Stomach (tissue), 8 donors: ENCODE measurements at regions not wholly inside any gene's neighbourhood (a gene's known extent, or its start where the extent isn't known, plus 50 kb on each side); places are given as distances from the start of the nearest gene placed in this dataset.

Experiments used
- DNase-seq, 2 donors: peaks; one replicate each; pipeline versions ENCODE4 v3.0.0 to v3.0.0-alpha.2; 2013 to 2019
- H3K27ac ChIP-seq, 5 donors: fragments of 200-600 bp in 4 of 5; sonication (generic) in 4 of 5; one replicate each; pipeline ENCODE4 v1.5.1; 2013 to 2019; ENCODE audit warnings: mild to moderate bottlenecking in 1 of 5, moderate library complexity in 1 of 5
- H3K27me3 ChIP-seq, 3 donors: fragments of 200-600 bp; sonication (generic); one replicate each; pipeline ENCODE4 v1.5.1; 2017 to 2019; ENCODE audit warnings: mixed run types in 1 of 3
- H3K36me3 ChIP-seq, 4 donors: fragments of 200-600 bp; sonication (generic); 1 replicate in 3 of 4; 2 replicates in 1 of 4; pipeline ENCODE4 v1.5.1; 2016 to 2019
- H3K4me1 ChIP-seq, 4 donors: fragments of 200-600 bp; sonication (generic); one replicate each; pipeline ENCODE4 v1.5.1; 2016 to 2019
- H3K4me3 ChIP-seq, 4 donors: fragments of 200-600 bp; sonication (generic) in 3 of 4; one replicate each; pipeline ENCODE4 v1.5.1; 2016 to 2019; ENCODE audit warnings: mild to moderate bottlenecking in 1 of 4
- H3K9me3 ChIP-seq, 4 donors: fragments of 200-600 bp; sonication (generic); one replicate each; pipeline ENCODE4 v1.5.1; 2016 to 2019
- EP300 ChIP-seq: sonication (generic); formaldehyde crosslinking; IDR thresholded peaks from one replicate; pipeline ENCODE4 v1.6.1; 2017; ENCODE audit warnings: antibody characterized with exemption
- POLR2A ChIP-seq, 4 donors: fragments of 450-650 bp; IDR thresholded peaks; one replicate each; pipeline ENCODE4 v1.6.1; 2016; ENCODE audit warnings: antibody characterized with exemption in 4 of 4, control low read depth in 2 of 4, mild to moderate bottlenecking in 1 of 4, moderate library complexity in 1 of 4
- POLR2AphosphoS5 ChIP-seq, 3 donors: sonication (generic); formaldehyde crosslinking; IDR thresholded peaks; one replicate each; pipeline ENCODE4 v1.6.1; 2016; ENCODE audit warnings: antibody characterized with exemption in 3 of 3
- WGBS, 5 donors: extraction: QIAGEN DNeasy Blood & Tissue Kit in 3 of 5; methylation state at CpG; one replicate each; pipeline versions ENCODE4 v1.1.5 to v1.1.7; 2013 to 2018; 5-methylcytosine and 5-hydroxymethylcytosine counted together
- intact Hi-C: fragments of 100-400 bp; cut with DNase I; formaldehyde crosslinking; loops from one replicate; pipeline ENCODE4 v1.15.1; 2023; ENCODE audit warnings: low total_unique reads
- TF ChIP-seq, protein P1 (sequence below), 7 experiments: fragments of 450-650 bp in 4 of 7; fragments of 200-600 bp in 3 of 7; sonication (generic) in 3 of 7; IDR thresholded peaks; one replicate each; pipeline ENCODE4 v1.5.1; 2016 to 2019; ENCODE audit warnings: antibody characterized with exemption in 7 of 7, control low read depth in 2 of 7, mild to moderate bottlenecking in 1 of 7
- donor health status: healthy with polysubstance abuse.
- donor health status: Bipolar disorder and iron deficiency.
- donor health status: healthy.

DNA sequence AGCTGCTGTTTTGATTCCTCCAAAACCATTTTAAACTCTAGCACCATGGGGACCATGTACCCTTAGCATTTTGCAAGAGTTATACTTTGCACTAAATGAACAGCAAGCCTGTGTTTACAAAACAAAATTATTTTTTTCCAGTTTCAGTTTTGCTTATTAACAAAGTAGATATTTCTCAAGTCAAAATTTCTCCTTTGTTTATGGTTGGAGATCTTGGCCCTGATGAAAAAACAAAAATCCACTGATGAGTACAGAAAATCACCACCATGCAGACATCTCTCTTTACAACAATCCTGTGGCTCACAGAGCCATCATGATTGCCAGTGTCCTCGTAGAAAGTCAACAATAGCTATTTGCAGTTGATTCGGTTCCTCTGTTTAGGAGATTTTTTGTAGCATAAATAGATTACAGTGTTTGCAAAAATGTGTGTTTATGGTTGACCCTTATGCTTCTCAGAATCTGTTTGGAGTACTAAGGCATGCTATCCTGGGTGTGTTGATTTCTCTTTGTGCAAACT is 201.1 kb upstream of the NUDT4 start:
- peak overlapping the region in 3 of 5 donors; percentile 66 to 81 (median 73) for H3K27ac ChIP-seq
- no peaks in the 10 kb centered on the region for H3K27me3 ChIP-seq
- TF ChIP-seq POLR2A (IDR thresholded peaks at IDR 0.05) (no peak), EP300 (no peak), POLR2AphosphoS5 (IDR thresholded peaks at IDR 0.05) (no peak)
- TF ChIP-seq, protein P1, sequence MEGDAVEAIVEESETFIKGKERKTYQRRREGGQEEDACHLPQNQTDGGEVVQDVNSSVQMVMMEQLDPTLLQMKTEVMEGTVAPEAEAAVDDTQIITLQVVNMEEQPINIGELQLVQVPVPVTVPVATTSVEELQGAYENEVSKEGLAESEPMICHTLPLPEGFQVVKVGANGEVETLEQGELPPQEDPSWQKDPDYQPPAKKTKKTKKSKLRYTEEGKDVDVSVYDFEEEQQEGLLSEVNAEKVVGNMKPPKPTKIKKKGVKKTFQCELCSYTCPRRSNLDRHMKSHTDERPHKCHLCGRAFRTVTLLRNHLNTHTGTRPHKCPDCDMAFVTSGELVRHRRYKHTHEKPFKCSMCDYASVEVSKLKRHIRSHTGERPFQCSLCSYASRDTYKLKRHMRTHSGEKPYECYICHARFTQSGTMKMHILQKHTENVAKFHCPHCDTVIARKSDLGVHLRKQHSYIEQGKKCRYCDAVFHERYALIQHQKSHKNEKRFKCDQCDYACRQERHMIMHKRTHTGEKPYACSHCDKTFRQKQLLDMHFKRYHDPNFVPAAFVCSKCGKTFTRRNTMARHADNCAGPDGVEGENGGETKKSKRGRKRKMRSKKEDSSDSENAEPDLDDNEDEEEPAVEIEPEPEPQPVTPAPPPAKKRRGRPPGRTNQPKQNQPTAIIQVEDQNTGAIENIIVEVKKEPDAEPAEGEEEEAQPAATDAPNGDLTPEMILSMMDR (IDR thresholded peaks at IDR 0.05), result no peak
- no peak overlapping the region for H3K4me3 ChIP-seq
- H3K36me3 ChIP-seq, result no peaks in the 10 kb centered on the region
- 10 to 42% (median 21%) methylated on average over 2 of the region's 2 CpGs for WGBS, 5 donors
- H3K4me1 ChIP-seq, result peaks cover 4 to 45% (median 26%) of the 10 kb centered on the region in 4 donors
- intact Hi-C loops, result no loop called here
- DNase-seq, result no peak
- H3K9me3 ChIP-seq, result no peaks in the 10 kb centered on the region

DNA sequence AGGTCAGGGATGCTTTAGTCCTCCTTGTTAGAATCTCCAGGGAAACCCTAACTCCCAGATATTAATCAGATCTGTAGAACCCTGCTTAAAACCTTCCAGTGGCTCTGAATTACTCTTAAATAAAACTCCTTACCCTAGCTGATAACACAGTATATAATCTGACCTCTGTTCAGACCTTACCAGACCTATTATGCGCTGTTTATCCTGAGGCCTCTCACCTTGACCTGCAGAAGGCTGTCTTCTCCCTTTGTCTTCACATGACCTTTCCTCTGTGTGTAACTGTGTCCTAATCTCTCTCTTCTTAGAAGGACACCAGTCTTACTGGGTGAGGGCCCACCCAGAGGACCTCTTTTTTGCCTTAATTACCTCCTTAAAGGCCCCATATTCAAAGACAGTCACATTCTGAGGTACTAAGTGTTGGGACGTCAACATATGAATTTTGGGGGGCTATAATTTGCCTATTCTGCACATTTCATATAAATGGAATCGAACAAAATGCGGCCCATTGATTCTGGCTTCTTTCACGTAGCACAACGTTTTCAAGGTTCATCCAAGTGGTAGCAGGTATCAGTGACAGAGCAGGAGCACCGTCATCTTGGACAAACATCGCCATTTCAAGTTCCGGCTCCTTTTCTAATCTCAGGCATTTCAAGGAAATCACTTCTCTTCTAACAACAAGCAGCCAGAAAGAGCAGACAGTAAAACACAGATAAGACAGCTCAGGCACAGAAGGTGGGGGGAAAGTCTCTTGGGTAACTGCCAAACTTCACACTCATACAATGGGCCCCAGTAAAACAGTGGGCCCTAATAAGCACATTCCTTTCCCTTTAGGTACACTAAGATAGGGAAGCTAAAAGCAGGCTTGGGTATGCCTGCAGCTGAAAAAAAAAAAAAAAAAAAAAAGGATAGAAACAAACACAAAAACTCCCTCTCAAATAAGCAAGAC is 200.2 kb upstream of the NUDT4 start:
- DNase-seq, result peak in 1 of 2 donors; percentile 42
- 57 to 74% (median 64%) methylated on average over 9 of the region's 9 CpGs for WGBS, 5 donors
- TF ChIP-seq POLR2AphosphoS5 (IDR thresholded peaks at IDR 0.05) (no peak), EP300 (no peak), POLR2A (IDR thresholded peaks at IDR 0.05) (no peak)
- TF ChIP-seq, protein P1 (IDR thresholded peaks at IDR 0.05), result no peak
- H3K27ac ChIP-seq, result peak overlapping the region in 4 of 5 donors; percentile 20 to 81 (median 70)
- intact Hi-C loops, result no loop called here
- no peaks in the 10 kb centered on the region for H3K27me3 ChIP-seq
- no peaks in the 10 kb centered on the region for H3K9me3 ChIP-seq
- no peak overlapping the region for H3K4me3 ChIP-seq
- H3K4me1 ChIP-seq, result peaks cover 4 to 45% (median 26%) of the 10 kb centered on the region in 4 donors
- no peaks in the 10 kb centered on the region for H3K36me3 ChIP-seq

DNA sequence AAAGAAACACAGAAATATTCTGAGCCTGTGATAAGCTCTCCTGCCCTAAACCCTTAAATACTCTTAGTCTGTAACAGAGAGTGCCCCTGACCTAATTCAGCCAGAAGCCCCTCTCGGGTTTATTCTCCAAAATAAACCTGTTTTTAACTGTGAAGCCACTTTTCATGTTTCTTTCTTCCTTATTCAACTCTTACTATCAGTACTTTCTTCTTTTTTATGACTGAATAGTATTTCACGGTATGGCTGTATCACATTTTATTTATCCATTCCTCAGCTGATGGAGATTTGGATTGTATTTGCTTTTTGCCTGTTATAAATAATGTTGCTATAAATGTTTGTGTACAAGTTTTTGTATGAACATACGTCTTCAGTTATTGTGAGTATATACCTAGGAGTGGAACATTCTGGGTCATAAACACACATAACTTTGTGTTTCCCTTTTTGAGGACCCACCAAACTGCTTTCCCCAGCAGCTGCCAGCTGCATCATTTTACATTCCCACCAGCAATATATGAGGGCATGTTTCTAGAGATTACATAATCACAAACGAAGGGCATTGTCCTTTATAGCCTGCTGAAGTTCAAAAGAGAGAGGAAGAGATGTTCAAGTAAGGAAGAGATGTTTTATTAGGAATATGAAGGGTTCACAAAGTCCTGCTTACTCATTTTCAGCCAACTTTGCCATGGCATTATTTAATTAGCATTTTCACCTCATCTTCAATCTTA is 199.4 kb upstream of the NUDT4 start:
- no peak for DNase-seq
- H3K4me3 ChIP-seq, result no peak overlapping the region
- no peaks in the 10 kb centered on the region for H3K27me3 ChIP-seq
- no peaks in the 10 kb centered on the region for H3K9me3 ChIP-seq
- H3K4me1 ChIP-seq, result peaks cover 4 to 44% (median 26%) of the 10 kb centered on the region in 4 donors
- 59 to 73% (median 67%) methylated on average over 4 of the region's 4 CpGs for WGBS, 5 donors
- intact Hi-C loops, result no loop called here
- TF ChIP-seq, protein P1 (IDR thresholded peaks at IDR 0.05), result no peak
- TF ChIP-seq POLR2A (IDR thresholded peaks at IDR 0.05) (no peak), EP300 (no peak), POLR2AphosphoS5 (IDR thresholded peaks at IDR 0.05) (no peak)
- no peaks in the 10 kb centered on the region for H3K36me3 ChIP-seq
- H3K27ac ChIP-seq, result peak overlapping the region in 3 of 5 donors; percentile 7 to 81 (median 73)

DNA sequence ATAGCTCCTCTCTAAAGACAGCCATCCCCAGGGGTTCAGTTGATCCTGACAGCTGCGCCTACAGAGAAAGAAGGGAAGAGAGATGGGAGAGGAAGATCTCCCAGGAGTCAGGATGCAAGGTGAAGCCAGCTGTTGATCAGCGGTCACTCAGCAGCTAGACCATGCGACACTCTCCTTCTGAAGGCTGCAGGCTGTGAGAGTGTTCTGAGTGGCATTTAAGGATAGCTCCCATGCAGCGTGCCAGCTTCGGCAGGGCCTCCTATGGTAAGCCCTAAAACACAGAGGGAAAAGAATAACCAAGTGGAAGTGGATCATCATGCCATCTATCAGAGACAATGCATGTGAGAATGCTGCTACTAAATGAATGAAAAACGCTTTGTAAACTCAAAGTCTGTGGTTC is 197.9 kb upstream of the NUDT4 start:
- H3K4me1 ChIP-seq, result peaks cover 7 to 41% (median 30%) of the 10 kb centered on the region in 4 donors

More for the DNA sequence above, 197.9 kb upstream of the NUDT4 start:
- intact Hi-C loops, result no loop called here
- WGBS, 5 donors, result 84 to 94% (median 90%) methylated on average over 6 of the region's 6 CpGs
- no peak for TF ChIP-seq EP300
- TF ChIP-seq POLR2A (IDR thresholded peaks at IDR 0.05), result no peak
- TF ChIP-seq, protein P1 (IDR thresholded peaks at IDR 0.05), result no peak
- no peak for TF ChIP-seq POLR2AphosphoS5 (IDR thresholded peaks at IDR 0.05)
- no peak overlapping the region for H3K4me3 ChIP-seq
- H3K27ac ChIP-seq, result peak overlapping the region in 1 of 5 donors; percentile 73
- no peaks in the 10 kb centered on the region for H3K36me3 ChIP-seq
- DNase-seq, result no peak
- H3K27me3 ChIP-seq, result no peaks in the 10 kb centered on the region
- no peaks in the 10 kb centered on the region for H3K9me3 ChIP-seq
